ENCODE measurements at regions not wholly inside any gene's neighbourhood (a gene's known extent, or its start where the extent isn't known, plus 50 kb on each side); places are given as distances from the start of the nearest gene placed in this dataset.

DNA sequence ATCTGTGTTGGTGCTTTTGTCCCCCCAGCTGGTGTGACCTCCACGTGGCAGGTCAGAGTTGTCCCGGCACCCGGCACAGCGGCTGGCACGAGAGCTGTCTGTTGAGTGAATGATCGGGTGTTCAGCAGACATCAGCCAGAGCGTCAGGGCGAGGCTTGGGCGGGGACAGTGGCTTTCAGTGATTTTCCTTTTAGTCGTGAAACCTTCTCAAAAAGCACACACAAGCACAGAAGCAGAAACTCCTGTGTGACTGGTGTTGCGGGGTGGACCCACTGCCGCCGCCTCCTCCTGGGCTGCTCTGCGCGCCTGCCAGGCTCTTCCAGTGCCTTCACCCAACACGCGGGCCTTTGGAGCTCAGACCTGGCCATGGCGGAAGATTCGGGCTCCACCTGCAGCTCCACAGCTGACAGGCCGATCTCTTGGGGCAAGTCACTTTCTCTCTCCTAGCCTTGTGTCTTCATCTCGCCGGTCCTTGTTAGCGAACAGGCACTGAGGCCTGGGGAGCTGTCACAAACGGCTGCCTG is 51.4 kb upstream of the HGFAC start:
- TF ChIP-seq, protein P1, sequence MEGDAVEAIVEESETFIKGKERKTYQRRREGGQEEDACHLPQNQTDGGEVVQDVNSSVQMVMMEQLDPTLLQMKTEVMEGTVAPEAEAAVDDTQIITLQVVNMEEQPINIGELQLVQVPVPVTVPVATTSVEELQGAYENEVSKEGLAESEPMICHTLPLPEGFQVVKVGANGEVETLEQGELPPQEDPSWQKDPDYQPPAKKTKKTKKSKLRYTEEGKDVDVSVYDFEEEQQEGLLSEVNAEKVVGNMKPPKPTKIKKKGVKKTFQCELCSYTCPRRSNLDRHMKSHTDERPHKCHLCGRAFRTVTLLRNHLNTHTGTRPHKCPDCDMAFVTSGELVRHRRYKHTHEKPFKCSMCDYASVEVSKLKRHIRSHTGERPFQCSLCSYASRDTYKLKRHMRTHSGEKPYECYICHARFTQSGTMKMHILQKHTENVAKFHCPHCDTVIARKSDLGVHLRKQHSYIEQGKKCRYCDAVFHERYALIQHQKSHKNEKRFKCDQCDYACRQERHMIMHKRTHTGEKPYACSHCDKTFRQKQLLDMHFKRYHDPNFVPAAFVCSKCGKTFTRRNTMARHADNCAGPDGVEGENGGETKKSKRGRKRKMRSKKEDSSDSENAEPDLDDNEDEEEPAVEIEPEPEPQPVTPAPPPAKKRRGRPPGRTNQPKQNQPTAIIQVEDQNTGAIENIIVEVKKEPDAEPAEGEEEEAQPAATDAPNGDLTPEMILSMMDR (IDR thresholded peaks at IDR 0.05) = no peak
- no peak for TF ChIP-seq POLR2A (IDR thresholded peaks at IDR 0.05)

Measured in ovary (tissue), 3 donors.